ENCODE measurements at regions not wholly inside any gene's neighbourhood (a gene's known extent, or its start where the extent isn't known, plus 50 kb on each side); places are given as distances from the start of the nearest gene placed in this dataset.

GRCh38 chr3:139824864-139825263 is 110.1 kb upstream of the CLSTN2 start:
- Histone ChIP-seq H3K4me1 (ENCODE audit: insufficient read depth) (no peaks in the 10 kb centered on the region), H3K9me3 (no peaks in the 10 kb centered on the region), H3K27me3 (no peaks in the 10 kb centered on the region), H3K4me3 (no peak overlapping the region), H3K36me3 (no peaks in the 10 kb centered on the region), H3K27ac (no peak overlapping the region)
- DNase-seq = no peak
- intact Hi-C loops (cut with DNase I) = no loop called here
- WGBS, 3 donors = 89 to 90% (median 90%) methylated on average over 3 of the region's 3 CpGs
- TF ChIP-seq EP300 (IDR thresholded peaks at IDR 0.05) = no peak
- no peak for TF ChIP-seq POLR2A (IDR thresholded peaks at IDR 0.05)
- no peak for TF ChIP-seq CTCF (IDR thresholded peaks at IDR 0.05)

GRCh38 chr3:139814646-139815045 is 120.3 kb upstream of the CLSTN2 start:
- no peak for DNase-seq
- intact Hi-C loops (cut with DNase I) = loop anchor here in 1 of 4 donors (5.0 kb wide), 1 partner anchor 1398 kb away; no protein-coding TSS in a partner anchor
- Histone ChIP-seq H3K9me3 (no peaks in the 10 kb centered on the region), H3K4me3 (no peak overlapping the region), H3K36me3 (no peaks in the 10 kb centered on the region), H3K27me3 (no peaks in the 10 kb centered on the region), H3K27ac (no peak overlapping the region), H3K4me1 (ENCODE audit: insufficient read depth) (peaks cover 3% of the 10 kb centered on the region)
- TF ChIP-seq CTCF (IDR thresholded peaks at IDR 0.05) = no peak
- no peak for TF ChIP-seq POLR2A (IDR thresholded peaks at IDR 0.05)
- no peak for TF ChIP-seq EP300 (IDR thresholded peaks at IDR 0.05)
- 84 to 92% (median 89%) methylated on average over 7 of the region's 7 CpGs for WGBS, 3 donors

- Histone ChIP-seq H3K27me3 (no peaks in the 10 kb centered on the region), H3K4me1 (ENCODE audit: insufficient read depth) (peaks cover 3% of the 10 kb centered on the region), H3K36me3 (no peaks in the 10 kb centered on the region), H3K9me3 (no peaks in the 10 kb centered on the region), H3K27ac (no peak overlapping the region), H3K4me3 (no peak overlapping the region)
- TF ChIP-seq EP300 (IDR thresholded peaks at IDR 0.05) (no peak), POLR2A (IDR thresholded peaks at IDR 0.05) (no peak), CTCF (IDR thresholded peaks at IDR 0.05) (no peak)
- intact Hi-C loops (cut with DNase I) = loop anchor here in 1 of 4 donors (5.0 kb wide), 1 partner anchor 1401 kb away; no protein-coding TSS in a partner anchor
- DNase-seq = no peak
Measured at GRCh38 chr3:139811331-139811730, 123.7 kb upstream of the CLSTN2 start.

- H3K27me3 ChIP-seq = no peaks in the 10 kb centered on the region
- intact Hi-C loops (cut with DNase I) = no loop called here
- H3K4me3 ChIP-seq = no peak overlapping the region
- WGBS, 3 donors = 68 to 71% (median 70%) methylated on average over 5 of the region's 5 CpGs
- H3K36me3 ChIP-seq = no peaks in the 10 kb centered on the region
- peaks cover 3% of the 10 kb centered on the region for H3K4me1 ChIP-seq (ENCODE audit: insufficient read depth)
- no peak for TF ChIP-seq CTCF (IDR thresholded peaks at IDR 0.05)
- no peak for TF ChIP-seq EP300 (IDR thresholded peaks at IDR 0.05)
- no peak for TF ChIP-seq POLR2A (IDR thresholded peaks at IDR 0.05)
- no peak overlapping the region for H3K27ac ChIP-seq
- no peaks in the 10 kb centered on the region for H3K9me3 ChIP-seq
- DNase-seq = no peak
Measured at GRCh38 chr3:139808201-139808600, 126.8 kb upstream of the CLSTN2 start.
